ENCODE measurements at regions not wholly inside any gene's neighbourhood (a gene's known extent, or its start where the extent isn't known, plus 50 kb on each side); places are given as distances from the start of the nearest gene placed in this dataset.

- ChIA-PET POLR2A (ENCODE audit: unreplicated experiment) (no interaction called here), CTCF (no interaction called here)
- Histone ChIP-seq H3K27ac (ENCODE audit: low read length) (no peak overlapping the region), H3F3A (ENCODE audit: low read length, unreplicated experiment) (no peaks in the 10 kb centered on the region), H2AFZ (ENCODE audit: low read length) (no peak overlapping the region), H3K79me2 (ENCODE audit: low read length) (no peaks in the 10 kb centered on the region), H4K20me1 (ENCODE audit: low read length) (no peaks in the 10 kb centered on the region), H3K4me3 (ENCODE audit: low read length) (no peak overlapping the region), H3K4me1 (ENCODE audit: insufficient read depth, low read length) (no peaks in the 10 kb centered on the region), H3K9ac (ENCODE audit: low read length) (no peak overlapping the region), H3K4me2 (ENCODE audit: low read length) (no peak overlapping the region), H3K27me3 (ENCODE audit: low read length) (no peaks in the 10 kb centered on the region), H3K9me2 (replicated peaks; ENCODE audit: low read length) (no peaks in the 10 kb centered on the region), H3K9me3 (ENCODE audit: low read length) (no peaks in the 10 kb centered on the region), H3K36me3 (ENCODE audit: low read depth, low read length) (no peaks in the 10 kb centered on the region)
- DNase-seq (no peak), ATAC-seq (no peak)
- TF ChIP-seq, protein P1, sequence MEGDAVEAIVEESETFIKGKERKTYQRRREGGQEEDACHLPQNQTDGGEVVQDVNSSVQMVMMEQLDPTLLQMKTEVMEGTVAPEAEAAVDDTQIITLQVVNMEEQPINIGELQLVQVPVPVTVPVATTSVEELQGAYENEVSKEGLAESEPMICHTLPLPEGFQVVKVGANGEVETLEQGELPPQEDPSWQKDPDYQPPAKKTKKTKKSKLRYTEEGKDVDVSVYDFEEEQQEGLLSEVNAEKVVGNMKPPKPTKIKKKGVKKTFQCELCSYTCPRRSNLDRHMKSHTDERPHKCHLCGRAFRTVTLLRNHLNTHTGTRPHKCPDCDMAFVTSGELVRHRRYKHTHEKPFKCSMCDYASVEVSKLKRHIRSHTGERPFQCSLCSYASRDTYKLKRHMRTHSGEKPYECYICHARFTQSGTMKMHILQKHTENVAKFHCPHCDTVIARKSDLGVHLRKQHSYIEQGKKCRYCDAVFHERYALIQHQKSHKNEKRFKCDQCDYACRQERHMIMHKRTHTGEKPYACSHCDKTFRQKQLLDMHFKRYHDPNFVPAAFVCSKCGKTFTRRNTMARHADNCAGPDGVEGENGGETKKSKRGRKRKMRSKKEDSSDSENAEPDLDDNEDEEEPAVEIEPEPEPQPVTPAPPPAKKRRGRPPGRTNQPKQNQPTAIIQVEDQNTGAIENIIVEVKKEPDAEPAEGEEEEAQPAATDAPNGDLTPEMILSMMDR (conservative IDR thresholded peaks at IDR 0.05; ENCODE audit: low read depth, low read length) = no peak
- TF ChIP-seq EZH2phosphoT487 (IDR thresholded peaks at IDR 0.05; ENCODE audit: borderline replicate concordance, low read length) = no peak
- TF ChIP-seq EZH2 (IDR thresholded peaks at IDR 0.05; ENCODE audit: low read length, unreplicated experiment) = no peak
- no TSS peak for BruUV-seq (replicated peaks)
- intact Hi-C loops (cut with micrococcal nuclease) = no loop called here
These were observed 821.8 kb upstream of the PCDH9 start for GRCh38 chr13:68051910-68052309.

DNA sequence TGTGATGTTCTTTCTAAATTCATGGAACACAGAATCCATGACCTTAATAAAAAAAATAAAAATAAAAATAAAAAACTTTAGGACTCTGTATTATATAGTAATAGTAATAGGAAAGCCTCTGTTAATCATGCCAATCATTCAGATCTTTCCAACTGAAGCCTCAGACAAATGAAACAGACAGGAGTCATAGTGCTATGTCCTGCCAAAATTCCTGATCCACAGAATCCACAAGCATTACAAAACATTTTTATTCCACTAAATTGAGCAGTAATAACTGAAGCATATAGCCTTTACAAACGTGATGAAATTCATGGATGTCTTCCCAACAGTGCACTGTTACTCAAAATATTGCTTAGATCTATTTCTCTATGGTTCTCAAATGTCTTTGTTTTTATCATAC lies 820.6 kb upstream of the PCDH9 start:
- Histone ChIP-seq H3K4me3 (ENCODE audit: low read length) (no peak overlapping the region), H3K4me2 (ENCODE audit: low read length) (no peak overlapping the region), H3K9me2 (replicated peaks; ENCODE audit: low read length) (no peaks in the 10 kb centered on the region), H3F3A (ENCODE audit: low read length, unreplicated experiment) (no peaks in the 10 kb centered on the region), H3K9me3 (ENCODE audit: low read length) (no peaks in the 10 kb centered on the region), H3K79me2 (ENCODE audit: low read length) (no peaks in the 10 kb centered on the region), H4K20me1 (ENCODE audit: low read length) (no peaks in the 10 kb centered on the region), H3K36me3 (ENCODE audit: low read depth, low read length) (no peaks in the 10 kb centered on the region), H3K27me3 (ENCODE audit: low read length) (no peaks in the 10 kb centered on the region), H3K9ac (ENCODE audit: low read length) (no peak overlapping the region), H3K27ac (ENCODE audit: low read length) (no peak overlapping the region), H3K4me1 (ENCODE audit: insufficient read depth, low read length) (no peaks in the 10 kb centered on the region), H2AFZ (ENCODE audit: low read length) (no peak overlapping the region)
- peak; percentile 37 for ATAC-seq
- ChIA-PET CTCF (no interaction called here), POLR2A (ENCODE audit: unreplicated experiment) (no interaction called here)
- intact Hi-C loops (cut with micrococcal nuclease) = no loop called here
- peak; percentile 6 for DNase-seq
- no TSS peak for BruUV-seq (replicated peaks)
- TF ChIP-seq EZH2 (IDR thresholded peaks at IDR 0.05; ENCODE audit: low read length, unreplicated experiment) = no peak
- no peak for TF ChIP-seq EZH2phosphoT487 (IDR thresholded peaks at IDR 0.05; ENCODE audit: borderline replicate concordance, low read length)
- TF ChIP-seq, protein P1 (conservative IDR thresholded peaks at IDR 0.05; ENCODE audit: low read depth, low read length) = no peak

DNA sequence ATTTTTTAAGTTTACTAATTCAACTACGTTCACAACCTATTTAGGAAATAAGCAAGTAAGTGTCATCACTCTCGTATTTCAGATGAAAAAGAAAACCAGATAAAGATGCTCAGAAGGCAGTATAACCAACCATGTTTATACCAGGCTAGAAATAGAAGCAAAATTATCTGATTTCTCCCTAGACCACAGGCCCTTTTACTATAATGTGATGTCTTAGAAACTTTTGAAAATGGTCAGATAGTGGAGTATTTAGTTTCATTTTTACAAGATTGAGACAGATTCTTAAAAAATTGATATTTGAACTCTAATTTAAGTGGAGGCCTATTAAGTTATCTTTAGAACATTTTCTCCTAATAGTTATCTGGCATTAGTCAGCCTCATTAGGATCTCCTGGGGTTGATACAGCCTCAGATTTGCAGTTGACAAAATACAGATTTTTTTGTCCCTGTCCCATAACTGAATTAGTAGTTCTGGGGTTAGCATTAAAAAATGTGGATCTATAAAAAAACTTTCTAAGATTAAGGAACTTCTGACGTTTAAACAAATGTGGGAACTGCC lies 818.7 kb upstream of the PCDH9 start:
- Histone ChIP-seq H3K4me3 (ENCODE audit: low read length) (no peak overlapping the region), H3K79me2 (ENCODE audit: low read length) (no peaks in the 10 kb centered on the region), H3K9me2 (replicated peaks; ENCODE audit: low read length) (no peaks in the 10 kb centered on the region), H3K27me3 (ENCODE audit: low read length) (no peaks in the 10 kb centered on the region), H3K4me2 (ENCODE audit: low read length) (no peak overlapping the region), H3F3A (ENCODE audit: low read length, unreplicated experiment) (no peaks in the 10 kb centered on the region), H3K9me3 (ENCODE audit: low read length) (no peaks in the 10 kb centered on the region), H3K36me3 (ENCODE audit: low read depth, low read length) (no peaks in the 10 kb centered on the region), H4K20me1 (ENCODE audit: low read length) (no peaks in the 10 kb centered on the region), H3K9ac (ENCODE audit: low read length) (no peak overlapping the region), H3K4me1 (ENCODE audit: insufficient read depth, low read length) (no peaks in the 10 kb centered on the region), H2AFZ (ENCODE audit: low read length) (no peak overlapping the region), H3K27ac (ENCODE audit: low read length) (no peak overlapping the region)
- ATAC-seq = no peak
- no TSS peak for BruUV-seq (replicated peaks)
- TF ChIP-seq EZH2phosphoT487 (IDR thresholded peaks at IDR 0.05; ENCODE audit: borderline replicate concordance, low read length) (no peak), EZH2 (IDR thresholded peaks at IDR 0.05; ENCODE audit: low read length, unreplicated experiment) (no peak)
- TF ChIP-seq, protein P1 (conservative IDR thresholded peaks at IDR 0.05; ENCODE audit: low read depth, low read length) = no peak
- POLR2A ChIA-PET (ENCODE audit: unreplicated experiment) = no interaction called here
- DNase-seq = no peak
- CTCF ChIA-PET = no interaction called here
- intact Hi-C loops (cut with micrococcal nuclease) = no loop called here

All from PC-3 (cell line).